Skin epidermis (tissue), 12 donors: ENCODE measurements at regions not wholly inside any gene's neighbourhood (a gene's known extent, or its start where the extent isn't known, plus 50 kb on each side); places are given as distances from the start of the nearest gene placed in this dataset.
A peak's percentile ranks its signal among the peaks of the same experiment; 100 is the strongest.

Experiments used
- H3K27ac ChIP-seq, 21 experiments: fragments of 200-600 bp; sonication (generic) in 11 of 21; one replicate each; pipeline ENCODE4 v1.5.0; 2020; ENCODE audit warnings: mild to moderate bottlenecking in 3 of 21, inconsistent platforms in 2 of 21, moderate library complexity in 2 of 21
- H3K4me3 ChIP-seq, 7 experiments: fragments of 200-600 bp; sonication (generic) in 2 of 7; one replicate each; pipeline ENCODE4 v1.5.0; 2020; ENCODE audit warnings: inconsistent platforms in 2 of 7, mild to moderate bottlenecking in 2 of 7, moderate library complexity in 1 of 7

DNA sequence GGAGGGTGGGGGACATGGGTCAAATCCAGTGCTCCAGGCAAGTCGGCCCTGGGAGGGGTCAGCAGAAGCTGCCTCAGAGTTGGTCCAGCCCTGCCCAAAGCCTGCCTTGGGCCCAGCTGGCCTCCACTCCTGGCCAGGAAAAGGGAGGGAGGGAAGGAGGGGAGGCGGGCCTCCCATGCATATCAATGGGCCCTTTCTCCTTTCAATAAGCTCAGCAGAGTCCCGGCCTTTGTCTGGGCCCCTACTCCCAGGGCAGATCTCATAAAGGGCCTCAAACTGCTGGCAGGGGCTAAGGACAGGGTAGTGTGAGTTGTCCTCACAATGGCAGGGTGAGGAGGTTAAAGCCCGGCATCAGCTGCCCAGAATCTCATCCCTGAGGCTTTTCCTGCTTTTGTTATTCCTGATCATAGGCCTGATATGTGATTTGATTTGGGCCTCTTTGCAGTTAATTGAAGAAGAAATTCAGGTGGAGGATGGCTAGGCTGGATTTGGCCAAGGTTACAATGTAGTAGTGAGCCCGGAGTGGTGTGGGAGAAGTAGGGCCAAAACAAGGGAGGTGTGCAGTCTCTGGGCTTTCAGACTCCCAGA is 121.1 kb upstream of the ATP6AP2 start:
- H3K27ac ChIP-seq = no peak overlapping the region
- H3K4me3 ChIP-seq = no peak overlapping the region

DNA sequence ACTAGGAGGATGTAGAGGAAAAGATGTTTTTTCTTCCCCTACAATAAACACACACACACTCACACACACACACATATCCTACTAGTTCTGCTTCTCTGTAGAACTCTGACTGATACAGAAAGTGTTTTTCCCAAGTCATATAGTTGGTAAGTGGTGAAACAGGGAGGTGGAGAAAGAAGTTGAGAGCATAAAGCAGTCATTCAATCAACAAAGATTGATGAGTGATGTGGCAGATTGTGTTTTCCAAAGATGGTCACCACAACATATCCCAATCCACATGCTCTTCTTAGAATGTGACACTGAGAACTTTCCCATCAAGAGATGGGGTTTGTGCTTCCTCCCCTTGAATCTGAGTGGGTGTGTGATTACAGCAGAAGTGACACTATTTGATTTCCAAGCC is 123.4 kb upstream of the ATP6AP2 start:
- H3K4me3 ChIP-seq = no peak overlapping the region

DNA sequence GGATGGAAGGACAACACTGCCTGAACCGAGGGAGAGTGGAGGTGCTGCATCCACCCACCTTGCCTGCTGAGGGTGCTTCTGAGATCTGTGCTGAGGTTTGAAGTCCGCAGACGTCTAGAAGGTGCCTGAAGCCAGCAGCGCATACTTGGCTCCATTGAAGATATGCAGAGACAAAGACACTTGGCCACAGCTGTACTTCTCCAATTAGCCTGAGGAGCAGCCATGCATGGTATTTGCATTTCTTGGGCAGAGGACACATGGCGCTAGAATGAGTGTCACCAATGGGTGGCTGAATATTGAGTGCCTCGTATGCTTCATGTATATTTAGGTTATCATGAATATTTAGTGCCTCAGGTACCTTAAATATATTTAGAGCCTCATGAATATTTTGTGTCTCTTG is 128.7 kb upstream of the ATP6AP2 start:
- no peak overlapping the region for H3K4me3 ChIP-seq
- H3K27ac ChIP-seq = no peak overlapping the region

More for the DNA sequence above, 123.4 kb upstream of the ATP6AP2 start:
- H3K27ac ChIP-seq = no peak overlapping the region

DNA sequence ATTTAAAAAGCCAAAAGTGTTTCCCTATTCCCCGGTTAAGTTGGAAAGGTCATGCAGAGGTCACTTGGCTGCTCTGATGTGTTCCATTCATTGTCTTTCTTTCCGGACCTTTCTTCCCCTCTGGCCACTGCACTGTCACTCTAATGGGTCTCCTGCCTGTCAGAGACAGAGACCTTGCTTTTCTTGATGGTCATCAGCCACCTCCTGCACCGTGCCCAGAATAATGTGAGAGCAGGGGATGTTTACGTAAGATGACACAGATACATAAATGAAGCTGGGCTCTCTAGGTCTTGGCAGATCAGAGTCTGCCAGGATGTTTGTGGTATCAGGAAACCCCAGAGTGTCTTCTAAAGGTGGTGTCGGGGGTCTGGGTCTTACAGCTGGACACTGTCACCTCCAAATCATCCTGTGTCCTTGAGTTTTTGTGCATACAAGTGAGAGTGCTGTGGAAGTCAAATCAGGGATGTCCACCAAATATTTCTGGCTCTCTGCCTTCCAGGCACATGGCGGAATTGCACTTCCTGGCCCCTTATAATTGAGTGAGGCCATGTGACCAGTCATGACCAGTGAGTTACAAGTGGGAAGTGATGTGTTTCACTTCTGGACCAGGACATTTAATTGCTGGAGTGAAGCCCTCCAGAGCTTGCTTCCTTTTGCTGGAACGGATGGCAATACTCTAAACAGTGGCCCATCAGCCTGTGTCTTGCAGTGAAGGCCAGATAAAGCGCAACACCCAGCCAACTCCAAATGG is 130.6 kb upstream of the ATP6AP2 start:
- no peak overlapping the region for H3K27ac ChIP-seq
- H3K4me3 ChIP-seq = no peak overlapping the region

DNA sequence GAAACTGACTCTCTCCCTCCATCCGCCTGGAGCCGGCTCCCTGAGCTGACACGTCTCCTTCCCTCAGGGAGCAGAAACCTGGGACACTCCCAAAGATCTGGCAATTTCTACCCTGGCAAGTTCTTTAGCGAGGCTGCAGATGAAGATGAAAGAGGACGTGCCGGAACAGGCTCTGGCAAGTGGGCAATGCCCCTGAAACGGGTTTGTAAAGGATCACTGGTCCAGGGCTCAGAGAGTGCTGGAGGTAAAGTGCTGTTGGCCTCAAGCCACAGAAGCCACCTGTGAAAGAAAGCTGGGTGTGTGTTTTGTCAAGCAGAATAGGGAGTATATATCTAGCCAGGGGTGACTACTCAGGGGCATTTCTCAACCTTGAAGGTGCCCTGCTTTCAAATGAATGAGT is 131.4 kb upstream of the ATP6AP2 start:
- Histone ChIP-seq H3K27ac (no peak overlapping the region), H3K4me3 (no peak overlapping the region)

DNA sequence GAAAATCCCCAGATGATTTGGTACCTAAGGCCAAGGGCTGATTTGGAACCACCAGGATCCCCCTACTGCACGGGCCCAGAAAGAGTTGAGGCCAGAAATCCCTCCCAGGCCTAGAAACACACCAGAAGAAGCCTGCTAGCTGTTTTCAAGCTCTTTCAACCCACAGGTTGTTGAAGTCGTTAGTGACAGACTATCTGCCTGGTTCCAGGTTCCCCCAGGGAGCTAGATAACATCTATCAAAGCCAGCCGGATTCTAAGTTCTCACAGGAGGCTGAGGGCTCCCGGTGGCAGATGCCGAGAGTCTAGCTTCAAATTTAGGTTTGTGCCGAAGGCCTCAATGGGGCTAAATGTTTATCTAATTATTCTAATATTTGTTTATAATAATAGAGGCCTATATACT is 132.0 kb upstream of the ATP6AP2 start:
- H3K27ac ChIP-seq = peak overlapping the region in 1 of 21 experiments; percentile 44
- H3K4me3 ChIP-seq = no peak overlapping the region

DNA sequence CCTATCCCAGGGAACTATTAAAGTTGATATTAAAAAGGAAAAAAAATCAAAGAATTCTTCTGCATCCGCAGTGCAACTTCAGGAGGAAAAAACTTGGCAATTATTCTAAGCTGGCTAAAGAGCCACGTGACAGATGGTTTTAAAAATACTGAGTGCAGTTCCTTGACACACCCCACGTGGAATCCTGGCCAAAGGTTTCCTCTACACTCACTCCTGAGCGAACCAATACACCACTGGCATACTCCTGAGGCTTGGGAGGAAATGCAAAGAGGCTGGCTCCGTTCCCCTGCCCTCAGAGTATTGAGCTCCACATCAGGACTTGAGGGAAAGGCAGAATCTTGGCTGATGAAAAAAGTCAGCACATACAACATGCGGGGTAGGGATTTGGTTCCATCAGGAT is 133.8 kb upstream of the ATP6AP2 start:
- no peak overlapping the region for H3K4me3 ChIP-seq
- no peak overlapping the region for H3K27ac ChIP-seq

DNA sequence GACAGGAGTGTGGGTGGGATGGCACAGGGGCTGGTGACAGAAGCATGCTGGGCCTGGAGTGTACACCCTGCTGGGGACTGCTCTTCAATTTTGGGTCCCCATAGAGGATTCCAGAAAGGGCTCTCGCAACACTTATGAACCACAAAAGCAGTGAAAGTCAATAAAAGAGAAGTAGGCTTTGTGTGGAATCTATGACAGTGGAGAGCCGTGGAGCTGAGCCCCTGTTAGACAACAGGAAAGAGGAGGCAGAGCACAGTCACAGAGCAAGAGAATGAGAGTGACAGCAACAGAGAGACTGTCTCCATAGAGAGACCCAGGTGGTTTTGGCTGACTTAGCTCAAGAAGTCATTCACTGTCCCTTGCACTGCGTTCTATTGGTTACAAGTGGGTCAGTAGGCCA is 135.1 kb upstream of the ATP6AP2 start:
- no peak overlapping the region for H3K4me3 ChIP-seq

DNA sequence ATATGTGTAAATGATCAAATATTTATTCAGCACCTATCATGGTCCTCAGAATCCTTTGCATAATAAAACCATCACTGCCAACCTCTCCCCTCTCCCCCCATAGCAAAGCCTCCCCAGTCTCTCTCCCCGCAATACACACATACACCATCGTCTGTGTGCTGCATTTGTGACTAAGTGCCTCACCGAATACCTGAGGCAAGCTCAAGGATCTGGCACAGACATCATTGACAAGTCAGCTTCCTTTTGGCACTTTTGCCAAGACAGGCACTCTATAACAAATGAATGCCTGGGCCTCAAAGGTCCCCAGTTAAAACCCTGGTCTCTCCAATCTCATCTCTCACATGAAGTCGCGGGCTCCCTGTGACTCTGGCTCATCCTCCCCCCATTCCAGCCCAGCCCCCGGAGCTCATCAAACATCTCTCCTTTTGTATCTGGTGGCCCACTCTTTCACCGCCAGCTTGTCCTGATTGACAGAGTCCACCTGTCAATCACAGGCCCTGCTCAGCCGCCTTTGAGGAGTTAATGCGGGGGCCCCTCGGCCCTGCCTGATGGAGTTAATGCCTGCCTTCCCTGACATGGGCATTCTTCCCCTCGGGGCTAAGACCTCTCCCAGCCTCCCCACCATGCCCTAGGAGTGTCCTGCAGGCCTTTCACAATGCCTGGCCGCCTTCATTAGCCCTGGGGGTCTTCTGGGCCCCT is 135.8 kb upstream of the ATP6AP2 start:
- H3K4me3 ChIP-seq = no peak overlapping the region
- no peak overlapping the region for H3K27ac ChIP-seq

More for the DNA sequence above, 135.1 kb upstream of the ATP6AP2 start:
- H3K27ac ChIP-seq = no peak overlapping the region

DNA sequence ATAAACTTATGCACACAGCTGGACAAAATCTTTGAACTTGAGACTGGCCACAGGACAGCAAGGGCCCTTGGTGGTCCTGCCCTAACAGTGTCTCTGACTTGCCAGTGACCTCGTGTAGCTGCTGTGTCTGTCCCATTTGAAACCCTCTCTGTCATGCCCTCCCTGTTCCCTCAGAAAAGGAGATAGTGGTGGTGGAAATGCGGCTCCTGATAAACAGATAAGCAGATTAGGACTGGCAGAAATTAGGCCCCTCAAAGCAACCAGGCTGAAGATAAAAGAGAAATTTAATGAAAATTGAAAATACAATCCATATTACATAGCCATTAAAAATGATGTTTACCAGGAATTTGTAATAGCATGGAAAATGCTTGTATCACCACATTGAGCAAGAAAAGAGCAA is 136.6 kb upstream of the ATP6AP2 start:
- H3K4me3 ChIP-seq = no peak overlapping the region
- no peak overlapping the region for H3K27ac ChIP-seq

DNA sequence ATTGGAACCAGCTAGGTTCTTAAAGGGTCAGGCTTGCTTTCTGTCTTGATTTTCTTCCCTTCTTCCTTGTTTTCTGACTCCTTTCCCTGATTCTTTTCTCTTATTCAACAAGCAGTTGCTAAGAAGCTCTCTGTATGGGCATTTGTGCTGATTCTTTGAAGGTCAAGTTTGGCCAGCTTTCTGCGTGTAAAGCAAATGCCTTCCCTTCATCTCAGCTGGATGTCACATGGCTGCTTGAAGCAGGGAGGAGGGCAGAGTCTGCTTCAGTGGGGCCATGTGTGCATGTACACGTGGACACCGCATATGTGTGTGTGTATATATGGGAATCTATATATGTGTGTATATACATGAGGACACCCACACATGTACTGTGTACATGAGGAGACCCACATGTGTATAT is 139.9 kb upstream of the ATP6AP2 start:
- no peak overlapping the region for H3K4me3 ChIP-seq
- no peak overlapping the region for H3K27ac ChIP-seq

DNA sequence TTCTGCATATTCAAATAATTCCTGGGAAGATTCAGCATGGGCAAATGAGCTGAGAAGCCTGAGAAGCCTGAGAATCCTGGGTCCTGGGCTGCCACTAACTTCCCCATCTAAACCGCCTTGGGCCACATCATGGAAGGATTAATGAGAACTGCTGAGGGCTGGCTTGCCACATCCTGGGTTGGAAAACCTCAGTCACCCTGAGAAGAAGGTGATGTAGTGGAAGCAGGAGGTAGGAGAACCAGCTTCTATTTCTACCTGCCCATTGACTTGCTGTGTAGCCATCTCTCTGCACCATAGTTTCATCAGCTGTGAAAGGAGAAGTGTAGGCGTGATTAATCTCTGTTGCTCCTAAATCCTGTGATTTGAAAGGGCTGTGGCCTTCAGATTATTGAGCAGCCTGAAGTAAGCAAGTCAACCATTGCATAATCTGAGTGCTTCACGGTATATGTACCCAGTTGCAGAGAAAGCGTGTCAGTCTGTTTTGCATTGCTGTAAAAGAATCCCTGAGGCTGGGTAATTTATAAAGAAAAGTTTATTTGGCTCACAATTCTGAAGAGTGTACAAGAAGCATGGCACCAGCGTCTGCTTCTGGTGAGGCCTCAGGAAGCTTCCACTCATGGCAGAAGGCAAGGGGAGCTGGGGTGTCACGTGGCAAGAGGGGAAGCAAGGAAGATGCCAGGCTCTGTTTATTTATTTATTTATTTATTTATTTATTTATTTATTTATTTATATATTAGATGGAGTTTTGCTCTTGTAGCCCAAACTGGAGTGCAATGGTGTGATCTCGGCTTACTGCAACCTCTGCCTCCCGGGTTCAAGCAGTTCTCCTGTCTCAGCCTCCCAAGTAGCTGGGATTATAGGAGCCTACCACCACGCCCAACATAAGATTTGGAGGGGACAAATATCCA is 140.9 kb upstream of the ATP6AP2 start:
- Histone ChIP-seq H3K27ac (no peak overlapping the region), H3K4me3 (no peak overlapping the region)

DNA sequence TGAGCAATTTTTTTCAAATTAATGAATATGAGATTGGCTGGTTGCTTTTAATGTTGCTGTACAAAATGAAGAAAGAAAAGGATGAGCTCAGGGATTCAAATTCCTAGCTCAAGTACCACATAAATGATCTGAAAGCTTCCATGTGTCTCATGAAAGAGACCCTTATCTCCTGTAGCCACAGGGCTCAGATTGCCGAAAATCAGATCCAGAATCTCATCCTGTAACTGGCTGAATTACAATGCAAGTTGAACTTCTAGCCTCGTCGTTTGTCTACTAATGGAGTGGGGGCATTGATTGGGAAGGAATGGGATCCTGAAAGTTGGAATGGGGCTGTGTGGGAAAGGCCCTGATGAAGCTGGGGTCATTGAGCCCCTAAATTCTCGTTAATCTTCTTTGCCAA is 143.4 kb upstream of the ATP6AP2 start:
- Histone ChIP-seq H3K27ac (no peak overlapping the region), H3K4me3 (no peak overlapping the region)

DNA sequence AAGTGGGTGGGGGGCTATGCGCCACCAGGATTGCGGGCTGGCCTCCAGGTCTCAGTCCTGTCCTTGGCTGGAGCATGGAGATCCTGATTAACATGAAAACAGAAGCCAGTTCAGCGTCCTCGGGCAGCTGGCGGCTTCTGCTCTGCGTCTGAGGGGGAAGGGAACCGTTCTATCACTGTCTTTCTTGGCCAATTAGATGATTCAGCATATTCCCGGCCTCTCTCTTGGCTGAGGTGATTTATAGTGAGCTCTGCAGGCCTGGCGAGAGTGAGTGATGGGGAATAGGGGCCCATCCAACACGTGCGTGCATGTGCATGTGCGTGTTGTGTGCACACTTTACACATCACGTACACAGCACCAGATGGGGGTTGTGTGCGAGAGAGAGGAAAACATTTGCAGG is 145.8 kb upstream of the ATP6AP2 start:
- peak overlapping the region in 3 of 21 experiments; percentile 30 to 50 (median 47) for H3K27ac ChIP-seq
- no peak overlapping the region for H3K4me3 ChIP-seq

DNA sequence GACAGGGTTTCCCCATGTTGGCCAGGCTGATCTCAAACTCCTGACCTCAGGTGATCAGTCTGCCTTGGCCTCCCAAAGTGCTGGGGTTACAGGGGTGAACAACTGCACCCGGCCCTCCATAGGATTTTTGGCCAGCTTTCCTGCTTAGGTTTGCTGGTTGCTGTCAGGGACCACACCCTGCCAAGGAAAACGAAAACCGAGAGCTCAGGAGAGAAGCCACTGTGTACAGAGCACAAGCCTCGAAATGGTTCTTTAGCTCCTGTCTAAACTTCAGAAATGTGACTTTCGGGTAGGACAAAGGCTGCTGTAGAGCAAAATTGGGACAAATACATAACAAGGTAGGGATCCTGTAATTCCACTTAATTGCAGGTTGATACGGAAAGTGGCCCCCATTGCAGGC is 146.3 kb upstream of the ATP6AP2 start:
- H3K27ac ChIP-seq = peak overlapping the region in 3 of 21 experiments; percentile 30 to 50 (median 47)
- no peak overlapping the region for H3K4me3 ChIP-seq

DNA sequence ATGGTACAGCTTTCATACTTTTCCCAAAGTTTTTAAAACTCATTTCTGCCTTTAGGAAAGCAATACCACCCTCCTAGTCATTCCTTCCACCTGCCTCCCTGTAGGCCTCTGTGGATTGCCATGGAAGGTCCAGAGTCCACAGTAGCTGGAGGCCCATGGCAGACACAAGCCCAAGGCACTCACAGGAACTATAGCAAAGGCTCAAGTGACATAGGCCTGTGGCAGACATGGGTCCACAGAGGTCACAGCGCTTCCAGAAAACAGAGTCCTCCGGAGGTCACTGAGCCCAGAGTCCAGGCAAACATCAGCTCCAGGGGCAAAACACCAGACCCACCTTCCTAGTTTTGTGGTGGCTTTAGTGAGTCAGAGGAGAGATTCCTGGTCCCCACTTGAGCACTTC is 147.6 kb upstream of the ATP6AP2 start:
- Histone ChIP-seq H3K4me3 (no peak overlapping the region), H3K27ac (no peak overlapping the region)

DNA sequence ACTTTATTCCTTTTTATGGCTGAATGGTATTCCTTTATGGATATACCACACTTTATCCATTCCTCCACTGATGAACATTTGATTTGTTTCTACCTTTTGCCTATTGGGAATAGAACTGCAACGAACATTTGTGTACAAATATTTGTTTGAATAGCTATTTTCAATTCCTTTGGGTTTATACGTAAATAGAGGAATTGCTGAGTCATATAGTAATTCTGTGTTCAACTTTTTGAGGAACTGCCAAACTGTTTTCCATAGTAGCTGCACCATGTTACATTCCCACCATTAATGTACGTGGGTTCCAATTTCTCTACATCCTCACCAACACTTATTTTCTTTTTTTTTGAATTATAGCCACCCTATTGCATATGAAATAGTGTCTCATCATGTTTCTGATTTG is 156.5 kb upstream of the ATP6AP2 start:
- H3K4me3 ChIP-seq = no peak overlapping the region
- no peak overlapping the region for H3K27ac ChIP-seq

DNA sequence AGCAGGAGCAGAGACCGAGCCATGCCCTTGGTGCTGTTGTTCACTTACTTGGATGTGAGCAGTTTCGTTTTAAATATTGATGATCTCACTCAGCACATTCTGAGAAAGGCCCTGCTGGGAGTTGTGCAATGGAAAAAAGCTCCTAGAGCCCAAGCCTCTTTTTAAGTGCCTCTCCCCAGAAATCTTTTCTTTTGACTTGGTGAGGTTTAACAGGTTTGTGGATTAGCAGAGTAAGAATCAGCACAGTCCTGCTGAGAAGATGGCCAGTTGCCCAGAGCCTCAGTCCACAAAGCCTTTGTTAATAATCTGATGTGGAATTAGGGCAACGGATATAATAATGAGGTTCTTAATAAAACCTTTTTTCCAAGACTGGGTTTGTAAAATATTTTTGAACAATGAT is 157.5 kb upstream of the ATP6AP2 start:
- H3K27ac ChIP-seq = no peak overlapping the region
- no peak overlapping the region for H3K4me3 ChIP-seq

DNA sequence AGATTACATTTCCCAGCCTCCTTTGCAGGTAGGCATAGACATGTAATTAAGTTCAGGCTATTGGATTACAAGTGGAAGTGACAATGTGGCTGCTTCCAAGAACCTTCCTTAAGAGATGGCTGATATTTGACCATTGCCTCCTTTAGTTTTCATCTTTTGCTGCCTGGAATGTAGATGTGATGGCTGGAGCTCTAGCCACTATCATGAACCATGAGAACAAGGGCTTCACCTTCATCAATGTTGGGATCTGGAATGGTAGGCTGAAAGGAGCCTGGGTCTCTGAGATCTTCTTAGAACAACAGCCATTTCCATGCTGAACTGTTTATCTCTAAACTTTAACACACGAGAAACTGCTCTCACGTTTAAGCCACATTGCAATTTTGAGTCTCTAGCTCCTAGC is 158.7 kb upstream of the ATP6AP2 start:
- no peak overlapping the region for H3K4me3 ChIP-seq
- H3K27ac ChIP-seq = no peak overlapping the region
